ENCODE measurements at regions not wholly inside any gene's neighbourhood (a gene's known extent, or its start where the extent isn't known, plus 50 kb on each side); places are given as distances from the start of the nearest gene placed in this dataset.

GRCh38 chr21:16587681-16588375 is 858.0 kb downstream of the USP25 start:
- no peak for DNase-seq

DNA sequence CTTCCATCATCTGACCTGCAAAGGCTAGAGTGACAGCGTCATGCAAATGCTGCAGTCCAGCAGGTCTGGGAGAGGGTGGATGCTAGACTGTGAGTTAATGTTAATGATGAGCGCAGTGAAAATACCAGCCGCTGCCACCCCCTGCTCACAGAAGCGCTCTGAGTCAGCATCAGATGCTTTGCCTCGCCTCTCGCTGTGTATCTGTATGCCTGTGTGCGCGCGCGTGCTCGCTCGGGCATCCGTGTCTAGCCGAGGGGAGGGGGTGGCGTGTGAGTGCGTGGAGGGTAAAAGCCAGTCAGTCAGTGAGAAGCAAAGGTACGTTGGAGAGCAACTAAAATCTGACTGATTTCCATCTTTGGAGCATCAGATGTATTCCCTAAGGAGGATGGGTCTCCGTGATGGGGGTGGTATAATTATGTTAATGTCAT is 858.7 kb downstream of the USP25 start:
- peak; percentile 57 for DNase-seq

DNA sequence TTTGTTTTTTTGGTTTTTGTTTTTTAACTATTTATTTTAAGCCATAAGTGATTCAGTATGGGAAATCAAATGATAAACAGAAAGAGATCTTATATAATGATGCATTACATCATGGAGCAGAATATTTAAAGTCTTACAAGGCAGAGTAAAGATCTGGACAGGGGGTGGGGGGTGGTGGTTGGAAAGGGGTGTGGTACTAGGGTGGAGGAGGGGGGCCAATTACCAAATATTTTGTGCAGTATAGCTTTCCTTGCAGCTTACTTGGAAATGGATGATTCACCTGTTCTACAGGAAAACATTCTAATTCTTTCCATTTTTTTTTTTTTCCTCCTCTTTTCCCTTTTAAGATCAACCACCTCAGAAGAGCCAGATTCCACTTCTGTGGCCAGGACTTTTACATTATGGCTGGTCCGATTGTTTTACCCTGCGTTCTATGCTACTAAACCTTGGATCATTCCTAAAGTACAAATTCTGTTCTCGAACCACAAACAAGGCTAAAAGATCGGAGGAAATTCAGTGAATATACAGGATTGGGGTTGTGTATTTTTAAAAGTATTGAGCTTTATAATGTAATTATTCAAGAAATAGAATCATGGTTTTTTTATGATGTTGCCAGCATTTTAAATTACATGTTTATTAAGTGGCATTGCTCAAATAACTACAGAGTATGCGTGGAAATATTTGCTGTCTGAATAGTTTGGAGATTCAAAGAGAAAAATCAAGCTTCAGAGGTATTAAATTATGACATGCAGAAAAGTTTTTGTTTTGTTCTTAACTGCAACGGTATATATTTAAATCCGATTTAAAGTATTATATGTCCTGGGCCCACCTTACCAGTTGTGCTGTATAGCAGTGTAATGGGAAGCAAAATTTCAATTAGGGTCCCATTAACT is 859.5 kb downstream of the USP25 start:
- DNase-seq: no peak

GRCh38 chr21:16590186-16590585 is 860.4 kb downstream of the USP25 start:
- no peak for DNase-seq

- DNase-seq: no peak
Observed at GRCh38 chr21:16590641-16591292, 861.0 kb downstream of the USP25 start.

GRCh38 chr21:16592381-16592780 is 862.6 kb downstream of the USP25 start:
- DNase-seq: no peak

- DNase-seq: no peak
Observed at GRCh38 chr21:16594191-16594590, 864.4 kb downstream of the USP25 start.

- DNase-seq: no peak
Observed at GRCh38 chr21:16596369-16596768, 866.6 kb downstream of the USP25 start.

GRCh38 chr21:16597753-16598152 is 868.0 kb downstream of the USP25 start:
- no peak for DNase-seq

- DNase-seq: peak; percentile 46
Observed at GRCh38 chr21:16605597-16605996, 875.8 kb downstream of the USP25 start.

GRCh38 chr21:16606271-16606670 is 876.5 kb downstream of the USP25 start:
- no peak for DNase-seq

DNA sequence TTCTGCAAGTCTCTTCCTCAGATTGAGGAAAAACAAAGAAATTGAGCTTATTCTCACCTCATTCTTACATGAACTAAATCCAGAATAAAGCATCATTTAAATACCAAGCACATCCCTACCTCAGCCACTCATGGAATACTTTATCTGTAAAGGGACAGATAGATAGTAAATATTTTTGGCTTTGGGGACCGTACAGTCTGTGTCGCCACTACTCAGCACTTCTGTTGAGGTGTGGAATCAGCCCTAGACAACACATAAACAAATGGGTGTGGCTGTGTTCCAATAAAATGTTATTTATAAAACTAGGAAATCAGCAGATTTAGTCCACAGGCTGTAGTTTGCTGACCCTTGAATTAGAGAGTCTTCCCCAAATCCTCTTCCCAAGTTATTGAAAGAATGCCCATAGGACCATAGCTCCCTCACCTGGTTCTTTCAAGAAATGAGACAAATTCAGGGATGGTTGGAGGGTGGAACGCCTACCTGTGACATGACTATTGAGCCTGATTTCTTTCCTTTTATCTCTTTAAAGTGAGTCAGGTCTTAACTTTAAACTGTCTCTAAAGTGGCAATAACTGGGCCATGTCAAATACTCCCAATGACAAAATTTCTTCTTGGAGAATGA is 878.5 kb downstream of the USP25 start:
- DNase-seq: no peak

- no peak for DNase-seq
Observed at GRCh38 chr21:16619281-16619680, 889.5 kb downstream of the USP25 start.

DNA sequence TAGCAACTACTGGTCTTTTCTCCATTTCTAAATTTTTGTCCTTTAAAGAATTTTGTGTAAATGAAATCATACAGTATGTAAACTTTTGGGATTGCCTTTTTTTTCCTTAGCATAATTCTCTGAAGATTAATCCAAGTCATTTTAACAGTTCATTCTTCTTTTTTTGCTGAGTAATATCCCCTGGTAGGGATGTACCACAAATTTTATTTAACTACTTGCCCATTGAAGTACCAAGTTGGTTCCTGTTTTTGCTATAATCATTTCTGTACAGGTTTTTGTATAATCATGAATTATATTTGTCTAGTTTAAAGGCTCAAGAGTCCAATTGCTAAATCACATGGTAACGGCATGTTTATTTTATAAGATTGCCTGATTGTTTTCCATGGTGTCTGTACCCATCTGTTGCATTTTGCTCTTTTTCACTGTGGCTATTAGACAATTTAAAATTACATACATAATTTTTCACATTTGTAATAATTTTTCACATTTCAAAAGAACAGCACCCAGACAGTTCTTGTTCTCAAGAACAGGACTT is 891.1 kb downstream of the USP25 start:
- no peak for DNase-seq

DNA sequence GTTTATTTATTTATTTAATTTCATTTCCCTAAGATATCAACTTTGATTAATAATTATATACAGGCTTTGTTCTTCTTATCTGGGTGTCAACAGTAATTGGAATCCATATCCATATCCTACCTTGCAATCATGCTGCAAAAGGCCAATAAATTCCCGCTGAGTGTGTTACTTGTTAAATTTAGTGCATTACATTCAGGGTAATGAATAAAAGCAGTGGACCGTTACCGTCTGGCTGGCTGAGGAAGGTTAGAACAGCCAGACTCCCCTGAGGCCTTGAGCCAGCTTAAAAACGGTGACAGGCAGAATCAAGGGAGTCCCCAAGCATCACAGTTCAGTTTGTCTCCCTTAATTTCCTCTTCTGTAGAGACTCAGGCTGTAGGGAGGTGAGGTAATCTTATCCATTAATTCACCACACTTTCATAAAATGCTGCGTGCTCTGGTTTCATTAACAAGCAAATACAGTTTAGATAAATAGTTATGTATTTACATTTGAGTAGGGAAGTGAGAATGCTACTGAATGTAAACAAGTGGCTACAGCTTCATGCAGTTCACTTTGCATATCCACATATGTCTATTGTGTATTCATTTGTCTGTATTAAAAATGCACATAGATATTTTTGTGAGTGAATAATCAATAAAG is 888.2 kb upstream of the CXADR start:
- peak; percentile 50 for DNase-seq

GRCh38 chr21:16625491-16625890 is 887.4 kb upstream of the CXADR start:
- DNase-seq: no peak

GRCh38 chr21:16633831-16634459 is 878.9 kb upstream of the CXADR start:
- DNase-seq: no peak

- DNase-seq: no peak
Observed at GRCh38 chr21:16634515-16634914, 878.3 kb upstream of the CXADR start.

DNA sequence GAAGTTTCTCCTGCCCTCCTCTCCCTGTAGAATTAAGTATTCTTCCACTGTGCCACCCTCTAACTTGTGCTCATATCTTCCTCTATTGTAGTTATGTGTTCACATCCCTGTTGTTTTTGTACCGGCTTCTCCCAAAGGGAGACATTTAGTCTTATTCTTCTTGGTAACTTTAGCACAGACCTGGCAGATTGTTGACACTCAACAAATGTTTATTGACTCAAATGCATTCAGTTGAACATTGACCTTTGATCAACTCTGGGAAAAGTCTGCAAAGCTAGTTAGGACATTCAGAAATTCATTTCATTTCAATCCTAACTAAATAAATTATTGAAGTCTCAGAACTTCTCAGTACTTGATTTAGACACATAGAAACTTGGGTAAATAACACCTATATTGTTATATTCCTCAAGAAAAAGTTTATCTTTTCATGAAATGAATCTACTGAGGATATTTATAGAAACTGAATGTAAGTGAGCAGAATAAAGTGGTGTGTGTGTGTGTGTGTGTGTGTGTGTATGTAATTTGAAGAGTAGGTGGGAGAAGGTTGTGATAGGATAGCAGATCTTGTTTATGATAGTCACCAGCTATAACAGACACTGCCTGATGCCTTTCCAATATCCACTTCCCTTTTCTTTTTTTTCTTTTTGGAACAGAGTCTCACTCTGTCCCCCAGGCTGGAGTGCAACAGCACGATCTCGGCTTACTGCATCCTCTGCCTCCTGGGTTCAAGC is 872.4 kb upstream of the CXADR start:
- DNase-seq: no peak

DNA sequence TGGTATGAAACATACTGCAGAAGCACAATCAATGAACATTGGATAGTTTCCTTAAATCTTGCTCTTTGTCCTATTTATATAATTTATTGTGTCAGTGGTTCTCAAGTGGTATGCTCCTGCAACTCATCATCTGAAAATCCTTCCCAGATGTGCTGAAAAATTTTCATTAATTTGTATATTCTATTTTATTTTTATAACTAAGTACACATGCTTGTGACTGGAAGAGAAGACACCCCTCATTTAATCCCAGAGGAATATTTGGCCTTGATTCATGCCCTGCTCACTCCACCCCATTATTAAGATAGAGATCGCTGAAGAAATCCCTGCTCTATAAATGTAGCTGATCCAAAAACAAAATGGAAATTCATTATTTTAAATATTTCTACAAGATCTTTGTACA is 870.5 kb upstream of the CXADR start:
- no peak for DNase-seq

GRCh38 chr21:16644685-16645084 is 868.2 kb upstream of the CXADR start:
- DNase-seq: no peak

Measured in left kidney (tissue), 1 donor.